Natural killer cell treated with Interleukin-12 subunit alpha and Interleukin-12 subunit beta and Interleukin-15 and Interleukin-18, amount 100 ng/mL, for 72 hours (primary cell): ENCODE measurements at regions not wholly inside any gene's neighbourhood (a gene's known extent, or its start where the extent isn't known, plus 50 kb on each side); places are given as distances from the start of the nearest gene placed in this dataset.
A peak's percentile ranks its signal among the peaks of the same experiment; 100 is the strongest.
"Not testable (repeated sequence)": the region's sequence is repeated elsewhere in the genome, so short reads cannot be mapped to it uniquely, and the experiment has no call there.

Experiments
- ATAC-seq, 2 donors: fragments of 150-1000 bp; cut with Tn5 transposase in 1 of 2; sonication (Bioruptor Pico), chemical (Tn5 transposase) in 1 of 2; 2 replicates each; pipeline ENCODE4 v1.10.0; 2021
- DNase-seq: peaks from one replicate; pipeline ENCODE4 v3.0.0; 2022; ENCODE audit warnings: low spot score
- H3K27ac Mint-ChIP-seq, 2 donors: 1 replicate in 1 of 2; 2 replicates in 1 of 2; pipeline ENCODE4 v1.8.0; 2022; ENCODE audit warnings: mixed read lengths in 2 of 2, mild to moderate bottlenecking in 1 of 2, moderate library complexity in 1 of 2
- H3K27me3 Mint-ChIP-seq, 2 donors: 1 replicate in 1 of 2; 2 replicates in 1 of 2; pipeline ENCODE4 v1.8.0; 2022; ENCODE audit warnings: mixed read lengths in 2 of 2
- H3K36me3 Mint-ChIP-seq: one replicate; pipeline ENCODE4 v1.8.0; 2022; ENCODE audit warnings: mixed read lengths
- H3K4me1 Mint-ChIP-seq, 2 donors: 1 replicate in 1 of 2; 2 replicates in 1 of 2; pipeline ENCODE4 v1.8.0; 2022; ENCODE audit warnings: low read depth in 2 of 2, mixed read lengths in 2 of 2, mild to moderate bottlenecking in 1 of 2
- H3K4me3 Mint-ChIP-seq: one replicate; pipeline ENCODE4 v1.8.0; 2022; ENCODE audit warnings: mixed read lengths
- H3K9me3 Mint-ChIP-seq: 2 replicates; pipeline ENCODE4 v1.8.0; 2022; ENCODE audit warnings: mixed read lengths

- no peaks in the 10 kb centered on the region for H3K9me3 Mint-ChIP-seq
- no peak overlapping the region for H3K4me3 Mint-ChIP-seq
- no peak overlapping the region for H3K27ac Mint-ChIP-seq
- ATAC-seq = no peak
- H3K27me3 Mint-ChIP-seq = peaks cover 22 to 46% of the 10 kb centered on the region in 2 donors
- no peaks in the 10 kb centered on the region for H3K36me3 Mint-ChIP-seq
- DNase-seq = no peak
- H3K4me1 Mint-ChIP-seq = no peaks in the 10 kb centered on the region
Measured at GRCh38 chr12:131357920-131358319, 353.0 kb upstream of the SFSWAP start.

GRCh38 chr12:131362291-131363211 is 348.3 kb upstream of the SFSWAP start:
- Mint-ChIP-seq H3K9me3 (no peaks in the 10 kb centered on the region), H3K36me3 (no peaks in the 10 kb centered on the region), H3K4me3 (no peak overlapping the region), H3K27me3 (peaks cover 12 to 19% of the 10 kb centered on the region in 2 donors), H3K27ac (no peak overlapping the region), H3K4me1 (no peaks in the 10 kb centered on the region)
- no peak for DNase-seq
- ATAC-seq = no peak

GRCh38 chr12:131363393-131363792 is 347.5 kb upstream of the SFSWAP start:
- ATAC-seq = peak in 1 of 2 donors; percentile 28
- no peak for DNase-seq
- H3K4me1 Mint-ChIP-seq = no peaks in the 10 kb centered on the region
- H3K27me3 Mint-ChIP-seq = peaks cover 6 to 14% of the 10 kb centered on the region in 2 donors
- no peaks in the 10 kb centered on the region for H3K9me3 Mint-ChIP-seq
- no peaks in the 10 kb centered on the region for H3K36me3 Mint-ChIP-seq
- H3K4me3 Mint-ChIP-seq = no peak overlapping the region
- H3K27ac Mint-ChIP-seq = no peak overlapping the region

GRCh38 chr12:131363841-131364495 is 346.9 kb upstream of the SFSWAP start:
- Mint-ChIP-seq H3K4me3 (no peak overlapping the region), H3K27ac (no peak overlapping the region), H3K9me3 (no peaks in the 10 kb centered on the region), H3K27me3 (peaks cover 4 to 9% of the 10 kb centered on the region in 2 donors), H3K36me3 (no peaks in the 10 kb centered on the region), H3K4me1 (no peaks in the 10 kb centered on the region)
- DNase-seq = no peak
- ATAC-seq = no peak

- Mint-ChIP-seq H3K27me3 (peaks cover 2 to 9% of the 10 kb centered on the region in 2 donors), H3K9me3 (no peaks in the 10 kb centered on the region), H3K36me3 (no peaks in the 10 kb centered on the region), H3K4me1 (no peaks in the 10 kb centered on the region), H3K4me3 (no peak overlapping the region), H3K27ac (no peak overlapping the region)
- ATAC-seq (no peak), DNase-seq (no peak)
Measured at GRCh38 chr12:131364903-131365820, 345.7 kb upstream of the SFSWAP start.

- Mint-ChIP-seq H3K27me3 (peaks cover 2 to 7% of the 10 kb centered on the region in 2 donors), H3K27ac (no peak overlapping the region)
Measured at GRCh38 chr12:131365821-131366260, 345.0 kb upstream of the SFSWAP start.

GRCh38 chr12:131366261-131366871 is 344.5 kb upstream of the SFSWAP start:
- H3K27ac Mint-ChIP-seq = no peak overlapping the region
- H3K4me1 Mint-ChIP-seq = no peaks in the 10 kb centered on the region
- H3K27me3 Mint-ChIP-seq = peaks cover 0 to 2% of the 10 kb centered on the region in 2 donors
- DNase-seq (no peak), ATAC-seq (no peak)
- no peak overlapping the region for H3K4me3 Mint-ChIP-seq
- H3K9me3 Mint-ChIP-seq = no peaks in the 10 kb centered on the region
- no peaks in the 10 kb centered on the region for H3K36me3 Mint-ChIP-seq

More at GRCh38 chr12:131365821-131366260, 345.0 kb upstream of the SFSWAP start:
- ATAC-seq (no peak), DNase-seq (no peak)
- Mint-ChIP-seq H3K4me1 (no peaks in the 10 kb centered on the region), H3K4me3 (no peak overlapping the region), H3K36me3 (no peaks in the 10 kb centered on the region), H3K9me3 (no peaks in the 10 kb centered on the region)

- H3K36me3 Mint-ChIP-seq, H3K4me3 Mint-ChIP-seq, H3K9me3 Mint-ChIP-seq, ATAC-seq, H3K27me3 Mint-ChIP-seq, H3K4me1 Mint-ChIP-seq, DNase-seq, H3K27ac Mint-ChIP-seq: not testable (repeated sequence)
Measured at GRCh38 chr12:131367067-131367982, 343.6 kb upstream of the SFSWAP start.

- Mint-ChIP-seq H3K4me3 (no peak overlapping the region), H3K27me3 (peaks cover 0 to 2% of the 10 kb centered on the region in 2 donors), H3K9me3 (no peaks in the 10 kb centered on the region), H3K4me1 (no peaks in the 10 kb centered on the region), H3K27ac (no peak overlapping the region), H3K36me3 (no peaks in the 10 kb centered on the region)
- no peak for ATAC-seq
- DNase-seq = no peak
Measured at GRCh38 chr12:131367983-131368667, 342.8 kb upstream of the SFSWAP start.

- no peak overlapping the region for H3K4me3 Mint-ChIP-seq
- no peak overlapping the region for H3K27ac Mint-ChIP-seq
- H3K4me1 Mint-ChIP-seq = no peaks in the 10 kb centered on the region
- ATAC-seq (peak; percentile 33 to 41), DNase-seq (no peak)
- peaks cover 0 to 2% of the 10 kb centered on the region in 2 donors for H3K27me3 Mint-ChIP-seq
- no peaks in the 10 kb centered on the region for H3K9me3 Mint-ChIP-seq
- H3K36me3 Mint-ChIP-seq = no peaks in the 10 kb centered on the region
Measured at GRCh38 chr12:131368668-131369071, 342.2 kb upstream of the SFSWAP start.

- H3K9me3 Mint-ChIP-seq = no peaks in the 10 kb centered on the region
- no peak for ATAC-seq
- no peaks in the 10 kb centered on the region for H3K4me1 Mint-ChIP-seq
- DNase-seq = no peak
- H3K36me3 Mint-ChIP-seq = no peaks in the 10 kb centered on the region
- no peak overlapping the region for H3K27ac Mint-ChIP-seq
- no peak overlapping the region for H3K4me3 Mint-ChIP-seq
- H3K27me3 Mint-ChIP-seq = peaks cover 0 to 2% of the 10 kb centered on the region in 2 donors
Measured at GRCh38 chr12:131369094-131369845, 341.6 kb upstream of the SFSWAP start.
